ENCODE measurements at regions not wholly inside any gene's neighbourhood (a gene's known extent, or its start where the extent isn't known, plus 50 kb on each side); places are given as distances from the start of the nearest gene placed in this dataset.
A peak's percentile ranks its signal among the peaks of the same experiment; 100 is the strongest.

DNA sequence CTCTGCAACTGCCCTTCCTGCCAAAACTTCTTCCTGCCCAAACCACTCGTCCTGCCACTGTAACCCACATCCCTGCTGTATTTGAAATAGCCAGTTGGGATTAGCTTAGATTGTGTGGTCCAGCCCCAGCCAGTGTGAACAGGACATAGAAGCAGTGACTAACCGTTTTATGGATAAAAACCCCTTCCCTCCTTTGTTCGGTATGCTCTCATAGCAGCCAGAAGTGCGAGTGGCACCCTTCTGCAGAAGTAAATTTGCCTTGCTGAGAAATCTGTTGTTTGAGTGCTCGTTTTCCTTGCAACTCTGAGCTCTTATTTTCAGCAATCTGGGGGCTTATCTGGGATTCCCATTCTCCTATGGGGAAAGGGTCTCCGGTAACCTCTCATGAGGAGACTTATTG lies 470.0 kb downstream of the PRDM9 start:
- Histone ChIP-seq H2AFZ (ENCODE audit: control insufficient read depth, low read depth, low read length) (no peak overlapping the region), H3K9me3 (replicated peaks; ENCODE audit: control insufficient read depth, insufficient read depth, low read length) (no peaks in the 10 kb centered on the region; the same call in 2 of the 3 replicates), H3K27ac (ENCODE audit: control insufficient read depth, insufficient read depth) (no peak overlapping the region), H3K4me1 (ENCODE audit: control insufficient read depth, insufficient read depth, low read length) (no peaks in the 10 kb centered on the region), H4K20me1 (ENCODE audit: control insufficient read depth, insufficient read depth) (no peaks in the 10 kb centered on the region), H3K9ac (ENCODE audit: control insufficient read depth, insufficient read depth, low read length) (no peak overlapping the region), H3K4me2 (ENCODE audit: control insufficient read depth, insufficient read depth) (no peak overlapping the region), H3K4me3 (no peak overlapping the region), H3K79me2 (ENCODE audit: control insufficient read depth, insufficient read depth, low read length) (no peaks in the 10 kb centered on the region), H3K27me3 (replicated peaks in 1 of 2; ENCODE audit: control insufficient read depth in 2 of 2, insufficient read depth in 2 of 2, low read length in 1 of 2) (no peaks in the 10 kb centered on the region), H3K36me3 (ENCODE audit: control insufficient read depth in 2 of 2, insufficient read depth in 2 of 2, low read length in 1 of 2) (no peaks in the 10 kb centered on the region)
- intact Hi-C loops (cut with micrococcal nuclease; ENCODE audit: unreplicated experiment) = no loop called here
- ChIA-PET RAD21 (ENCODE audit: unreplicated experiment) (no interaction called here), SMC1A (ENCODE audit: uncharacterized antibody, unreplicated experiment) (interaction anchor here (1.2 kb wide), 1 partner anchor 23 kb away, joined by 3 read pairs; no protein-coding TSS in a partner anchor), POLR2A (no interaction called here), CTCF (interaction anchor here (0.8 to 2.2 kb wide), 4 partner anchors 15 to 81 kb away, joined by 3 to 9 read pairs (median 4); no protein-coding TSS in a partner anchor)
- no TSS peak for BruUV-seq (replicated peaks)
- no peak for TF ChIP-seq SIN3A (IDR thresholded peaks at IDR 0.05; ENCODE audit: low read depth, low read length)
- TF ChIP-seq, protein P1, sequence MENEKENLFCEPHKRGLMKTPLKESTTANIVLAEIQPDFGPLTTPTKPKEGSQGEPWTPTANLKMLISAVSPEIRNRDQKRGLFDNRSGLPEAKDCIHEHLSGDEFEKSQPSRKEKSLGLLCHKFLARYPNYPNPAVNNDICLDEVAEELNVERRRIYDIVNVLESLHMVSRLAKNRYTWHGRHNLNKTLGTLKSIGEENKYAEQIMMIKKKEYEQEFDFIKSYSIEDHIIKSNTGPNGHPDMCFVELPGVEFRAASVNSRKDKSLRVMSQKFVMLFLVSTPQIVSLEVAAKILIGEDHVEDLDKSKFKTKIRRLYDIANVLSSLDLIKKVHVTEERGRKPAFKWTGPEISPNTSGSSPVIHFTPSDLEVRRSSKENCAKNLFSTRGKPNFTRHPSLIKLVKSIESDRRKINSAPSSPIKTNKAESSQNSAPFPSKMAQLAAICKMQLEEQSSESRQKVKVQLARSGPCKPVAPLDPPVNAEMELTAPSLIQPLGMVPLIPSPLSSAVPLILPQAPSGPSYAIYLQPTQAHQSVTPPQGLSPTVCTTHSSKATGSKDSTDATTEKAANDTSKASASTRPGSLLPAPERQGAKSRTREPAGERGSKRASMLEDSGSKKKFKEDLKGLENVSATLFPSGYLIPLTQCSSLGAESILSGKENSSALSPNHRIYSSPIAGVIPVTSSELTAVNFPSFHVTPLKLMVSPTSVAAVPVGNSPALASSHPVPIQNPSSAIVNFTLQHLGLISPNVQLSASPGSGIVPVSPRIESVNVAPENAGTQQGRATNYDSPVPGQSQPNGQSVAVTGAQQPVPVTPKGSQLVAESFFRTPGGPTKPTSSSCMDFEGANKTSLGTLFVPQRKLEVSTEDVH (IDR thresholded peaks at IDR 0.05; ENCODE audit: low read depth, partially characterized antibody) = no peak
- no peak for TF ChIP-seq SP1 (IDR thresholded peaks at IDR 0.05; ENCODE audit: low read depth, low read length)
- peak; percentile 44; the same call in 1 of the 2 replicates for TF ChIP-seq CBX5 (IDR thresholded peaks at IDR 0.05; ENCODE audit: low read depth)
- FAIRE-seq (no peak), ATAC-seq (no peak), DNase-seq (ENCODE audit: low read depth, low spot score) (no peak)
- in situ Hi-C loops (cut with MboI) = no loop called here
- WGBS (ENCODE audit: insufficient coverage, insufficient replicate concordance, low lambda C conversion rate, missing lambda C conversion rate) = 10% methylated on average over 6 of the region's 6 CpGs

DNA sequence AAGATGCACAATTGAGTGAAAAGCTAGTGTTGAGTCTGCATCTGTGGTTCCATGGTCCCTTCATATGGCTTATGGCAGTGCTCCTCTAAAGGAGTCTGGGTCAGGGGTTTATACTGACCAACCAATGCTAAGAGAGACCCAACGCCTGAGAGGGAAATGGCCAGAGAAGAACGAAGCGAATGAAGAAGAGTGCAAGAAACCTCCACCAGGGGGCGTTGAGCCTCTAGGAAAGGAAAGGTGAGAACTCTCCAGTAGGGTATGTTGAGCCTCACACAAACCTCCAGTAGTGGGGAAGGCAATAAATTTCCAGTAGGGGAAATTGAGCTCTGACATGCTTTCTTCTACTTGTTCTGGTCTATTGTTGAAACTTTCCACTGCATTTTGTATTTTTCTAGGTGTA lies 470.6 kb downstream of the PRDM9 start:
- no peak overlapping the region for H2AFZ ChIP-seq (ENCODE audit: control insufficient read depth, low read depth, low read length)
- TF ChIP-seq RAD21 (IDR thresholded peaks at IDR 0.05; ENCODE audit: insufficient read depth, low read depth, low read length) = 0 out of 2 replicates have a peak, but pooled peaks have one; percentile 11
- TF ChIP-seq, protein P2, sequence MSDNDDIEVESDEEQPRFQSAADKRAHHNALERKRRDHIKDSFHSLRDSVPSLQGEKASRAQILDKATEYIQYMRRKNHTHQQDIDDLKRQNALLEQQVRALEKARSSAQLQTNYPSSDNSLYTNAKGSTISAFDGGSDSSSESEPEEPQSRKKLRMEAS (IDR thresholded peaks at IDR 0.05; ENCODE audit: low read depth, low read length) = no peak
- TF ChIP-seq, protein P3, sequence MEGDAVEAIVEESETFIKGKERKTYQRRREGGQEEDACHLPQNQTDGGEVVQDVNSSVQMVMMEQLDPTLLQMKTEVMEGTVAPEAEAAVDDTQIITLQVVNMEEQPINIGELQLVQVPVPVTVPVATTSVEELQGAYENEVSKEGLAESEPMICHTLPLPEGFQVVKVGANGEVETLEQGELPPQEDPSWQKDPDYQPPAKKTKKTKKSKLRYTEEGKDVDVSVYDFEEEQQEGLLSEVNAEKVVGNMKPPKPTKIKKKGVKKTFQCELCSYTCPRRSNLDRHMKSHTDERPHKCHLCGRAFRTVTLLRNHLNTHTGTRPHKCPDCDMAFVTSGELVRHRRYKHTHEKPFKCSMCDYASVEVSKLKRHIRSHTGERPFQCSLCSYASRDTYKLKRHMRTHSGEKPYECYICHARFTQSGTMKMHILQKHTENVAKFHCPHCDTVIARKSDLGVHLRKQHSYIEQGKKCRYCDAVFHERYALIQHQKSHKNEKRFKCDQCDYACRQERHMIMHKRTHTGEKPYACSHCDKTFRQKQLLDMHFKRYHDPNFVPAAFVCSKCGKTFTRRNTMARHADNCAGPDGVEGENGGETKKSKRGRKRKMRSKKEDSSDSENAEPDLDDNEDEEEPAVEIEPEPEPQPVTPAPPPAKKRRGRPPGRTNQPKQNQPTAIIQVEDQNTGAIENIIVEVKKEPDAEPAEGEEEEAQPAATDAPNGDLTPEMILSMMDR (IDR thresholded peaks at IDR 0.05 in 2 of 3, conservative IDR thresholded peaks at IDR 0.05 in 1 of 3; ENCODE audit: control insufficient read depth in 2 of 3, extremely low read depth in 1 of 3, insufficient read depth in 1 of 3, low read depth in 3 of 3, low read length in 3 of 3) = peak; percentile 27 to 40 (median 31); a peak in 3 of 6 replicates
- no peak for TF ChIP-seq ZNF217 (IDR thresholded peaks at IDR 0.05)
- no peaks in the 10 kb centered on the region for H4K20me1 ChIP-seq (ENCODE audit: control insufficient read depth, insufficient read depth)
- H3K4me1 ChIP-seq (ENCODE audit: control insufficient read depth, insufficient read depth, low read length) = no peaks in the 10 kb centered on the region
- H3K79me2 ChIP-seq (ENCODE audit: control insufficient read depth, insufficient read depth, low read length) = no peaks in the 10 kb centered on the region
- no peak overlapping the region for H3K4me3 ChIP-seq
- in situ Hi-C loops (cut with MboI) (no loop called here), intact Hi-C loops (cut with micrococcal nuclease; ENCODE audit: unreplicated experiment) (loop anchor here (2.0 kb wide), 1 partner anchor 131 kb away; no protein-coding TSS in a partner anchor)
- ATAC-seq (peak; percentile 91), DNase-seq (ENCODE audit: low read depth, low spot score) (no peak), FAIRE-seq (no peak)
- no peaks in the 10 kb centered on the region for H3K36me3 ChIP-seq (ENCODE audit: control insufficient read depth in 2 of 2, insufficient read depth in 2 of 2, low read length in 1 of 2)
- ChIA-PET CTCF (interaction anchor here (0.7 to 2.2 kb wide), 4 partner anchors 15 to 310 kb away, joined by 3 to 9 read pairs (median 4); no protein-coding TSS in a partner anchor), SMC1A (ENCODE audit: uncharacterized antibody, unreplicated experiment) (interaction anchor here (1.1 to 1.2 kb wide), 2 partner anchors 15 to 23 kb away, joined by 3 read pairs; no protein-coding TSS in a partner anchor), POLR2A (no interaction called here), RAD21 (ENCODE audit: unreplicated experiment) (no interaction called here)
- no TSS peak for BruUV-seq (replicated peaks)
- 9% methylated on average over 4 of the region's 4 CpGs for WGBS (ENCODE audit: insufficient coverage, insufficient replicate concordance, low lambda C conversion rate, missing lambda C conversion rate)
- H3K27me3 ChIP-seq (replicated peaks in 1 of 2; ENCODE audit: control insufficient read depth in 2 of 2, insufficient read depth in 2 of 2, low read length in 1 of 2) = no peaks in the 10 kb centered on the region
- H3K9me3 ChIP-seq (replicated peaks; ENCODE audit: control insufficient read depth, insufficient read depth, low read length) = no peaks in the 10 kb centered on the region; the same call in 2 of the 3 replicates
- H3K9ac ChIP-seq (ENCODE audit: control insufficient read depth, insufficient read depth, low read length) = no peak overlapping the region
- H3K4me2 ChIP-seq (ENCODE audit: control insufficient read depth, insufficient read depth) = no peak overlapping the region
- no peak overlapping the region for H3K27ac ChIP-seq (ENCODE audit: control insufficient read depth, insufficient read depth)

Data from GM12878 (cell line).